PC-9 (cell line): ENCODE measurements at regions not wholly inside any gene's neighbourhood (a gene's known extent, or its start where the extent isn't known, plus 50 kb on each side); places are given as distances from the start of the nearest gene placed in this dataset.

Experiments used
- BruUV-seq: library from RNA; stranded (reverse); fragments of 400-500 nt; replicated peaks from 2 replicates; lab custom pipeline; 2021; lab: Mats Ljungman, UMichigan
- CTCF ChIA-PET: fragments of 300-600 bp; sonication (Branson Sonifier 250); formaldehyde crosslinking; loops from one replicate; lab custom pipeline; 2022; ENCODE audit warnings: antibody characterized with exemption; lab: Charles Lee
- POLR2A ChIA-PET: fragments of 300-600 bp; sonication (Branson Sonifier 250); formaldehyde crosslinking; loops from one replicate; lab custom pipeline; 2022; ENCODE audit warnings: antibody characterized with exemption; ENCODE audit not compliant: unreplicated experiment; lab: Charles Lee
- DNase-seq, 2 experiments: peaks; one replicate each; pipeline versions ENCODE4 v3.0.0 to v3.0.0-alpha.2; 2015 to 2022; ENCODE audit warnings: mixed read lengths in 1 of 2
- H2AFZ ChIP-seq: fragments of 200-600 bp; sonication (generic); 2 replicates; pipeline ENCODE4 v1.8.1; 2017; ENCODE audit warnings: antibody characterized with exemption
- H3F3A ChIP-seq: fragments of 200-600 bp; sonication (generic); 2 replicates; pipeline ENCODE4 v1.8.1; 2017; ENCODE audit warnings: antibody characterized with exemption, mild to moderate bottlenecking, low read depth; ENCODE audit not compliant: insufficient read depth
- H3K27ac ChIP-seq: fragments of 200-600 bp; sonication (generic); 2 replicates; pipeline ENCODE4 v1.6.1; 2016; ENCODE audit warnings: mixed run types
- H3K27me3 ChIP-seq: fragments of 200-600 bp; sonication (generic); 2 replicates; pipeline ENCODE4 v1.6.1; 2016; ENCODE audit warnings: low read depth, mixed run types; ENCODE audit not compliant: insufficient read depth
- H3K36me3 ChIP-seq: fragments of 200-600 bp; sonication (generic); 2 replicates; pipeline ENCODE4 v1.6.1; 2016; ENCODE audit warnings: low read depth, mixed run types
- H3K4me1 ChIP-seq: fragments of 200-600 bp; sonication (generic); replicated peaks from 2 replicates; pipeline ENCODE4 v1.6.1; 2016; ENCODE audit warnings: mixed run types; ENCODE audit not compliant: insufficient read depth
- H3K4me2 ChIP-seq: fragments of 200-600 bp; sonication (generic); 2 replicates; pipeline ENCODE4 v1.6.1; 2017; ENCODE audit warnings: mixed run types
- H3K4me3 ChIP-seq: fragments of 200-600 bp; sonication (generic); 2 replicates; pipeline ENCODE4 v1.6.1; 2016; ENCODE audit warnings: mixed run types
- H3K79me2 ChIP-seq: fragments of 200-600 bp; sonication (generic); 2 replicates; pipeline ENCODE4 v1.6.1; 2017; ENCODE audit warnings: low read depth, mixed run types
- H3K9me2 ChIP-seq: fragments of 200-600 bp; sonication (generic); 2 replicates; pipeline ENCODE4 v1.8.1; 2017; ENCODE audit warnings: mild to moderate bottlenecking; ENCODE audit not compliant: insufficient read depth
- H3K9me3 ChIP-seq: fragments of 200-600 bp; sonication (generic); 2 replicates; pipeline ENCODE4 v1.8.1; 2016; ENCODE audit warnings: low read depth; ENCODE audit not compliant: insufficient read depth
- H4K20me1 ChIP-seq: fragments of 200-600 bp; sonication (generic); 2 replicates; pipeline ENCODE4 v1.8.1; 2017; ENCODE audit not compliant: insufficient read depth
- CTCF ChIP-seq: fragments of 200-600 bp; sonication (generic); conservative IDR thresholded peaks from 2 replicates; pipeline ENCODE4 v1.6.1; 2017; ENCODE audit warnings: mixed run types, antibody characterized with exemption, mild to moderate bottlenecking, moderate library complexity
- EZH2 ChIP-seq: fragments of 200-600 bp; sonication (generic); IDR thresholded peaks from 2 replicates; pipeline ENCODE4 v1.8.0; 2017; ENCODE audit warnings: antibody characterized with exemption, low read depth
- intact Hi-C: fragments of 100-400 bp; cut with micrococcal nuclease; formaldehyde crosslinking; loops from one replicate; pipeline ENCODE4 v1.10.0; 2022; ENCODE audit not compliant: unreplicated experiment

GRCh38 chr7:3152714-3153113 lies 109.0 kb upstream of the CARD11 start:
- BruUV-seq, result no TSS peak
- Histone ChIP-seq H3K9me3 (no peaks in the 10 kb centered on the region), H3K4me2 (peak overlapping the region; percentile 4; the same call in 1 of the 2 replicates), H3K36me3 (no peaks in the 10 kb centered on the region), H3F3A (0 out of 2 replicates have a peak, but pooled peaks cover 4% of the 10 kb centered on the region), H3K27me3 (no peaks in the 10 kb centered on the region), H3K4me1 (peaks cover 21% of the 10 kb centered on the region), H4K20me1 (no peaks in the 10 kb centered on the region), H2AFZ (no peak overlapping the region), H3K9me2 (no peaks in the 10 kb centered on the region), H3K27ac (no peak overlapping the region), H3K4me3 (no peak overlapping the region), H3K79me2 (no peaks in the 10 kb centered on the region)
- intact Hi-C loops, result no loop called here
- POLR2A ChIA-PET, result no interaction called here
- TF ChIP-seq EZH2 (no peak), CTCF (no peak)
- CTCF ChIA-PET, result no interaction called here
- no peak for DNase-seq

- no peak overlapping the region for H2AFZ ChIP-seq
- no TSS peak for BruUV-seq
- H3K27ac ChIP-seq, result no peak overlapping the region
- TF ChIP-seq CTCF (no peak), EZH2 (no peak)
- DNase-seq, result no peak
- no peak overlapping the region for H3K4me3 ChIP-seq
- H4K20me1 ChIP-seq, result no peaks in the 10 kb centered on the region
- 0 out of 2 replicates have a peak, but pooled peaks cover under 1% of the 10 kb centered on the region for H3F3A ChIP-seq
- ChIA-PET CTCF (interaction anchor here (0.6 kb wide), 1 partner anchor 266 kb away, joined by 14 read pairs; no protein-coding TSS in a partner anchor), POLR2A (no interaction called here)
- peak overlapping the region; percentile 4 for H3K4me2 ChIP-seq
- H3K27me3 ChIP-seq, result no peaks in the 10 kb centered on the region
- no peaks in the 10 kb centered on the region for H3K79me2 ChIP-seq
- H3K9me3 ChIP-seq, result no peaks in the 10 kb centered on the region
- no peaks in the 10 kb centered on the region for H3K36me3 ChIP-seq
- no peaks in the 10 kb centered on the region for H3K9me2 ChIP-seq
- intact Hi-C loops, result no loop called here
- peaks cover 18% of the 10 kb centered on the region for H3K4me1 ChIP-seq
Measured at GRCh38 chr7:3153118-3153517, 109.5 kb upstream of the CARD11 start.

- ChIA-PET POLR2A (no interaction called here), CTCF (interaction anchor here (0.7 kb wide), 1 partner anchor 15 kb away, joined by 4 read pairs; no protein-coding TSS in a partner anchor)
- peaks cover 18% of the 10 kb centered on the region for H3K4me1 ChIP-seq
- H3K36me3 ChIP-seq, result no peaks in the 10 kb centered on the region
- no peaks in the 10 kb centered on the region for H3F3A ChIP-seq
- no peak for TF ChIP-seq EZH2
- no peak for TF ChIP-seq CTCF
- H3K9me3 ChIP-seq, result no peaks in the 10 kb centered on the region
- no peaks in the 10 kb centered on the region for H3K27me3 ChIP-seq
- no peak overlapping the region for H3K4me2 ChIP-seq
- no peaks in the 10 kb centered on the region for H4K20me1 ChIP-seq
- no TSS peak for BruUV-seq
- H3K79me2 ChIP-seq, result no peaks in the 10 kb centered on the region
- H3K27ac ChIP-seq, result no peak overlapping the region
- no peak overlapping the region for H3K4me3 ChIP-seq
- no peaks in the 10 kb centered on the region for H3K9me2 ChIP-seq
- intact Hi-C loops, result no loop called here
- no peak for DNase-seq
- no peak overlapping the region for H2AFZ ChIP-seq
Measured at GRCh38 chr7:3154317-3154716, 110.7 kb upstream of the CARD11 start.
